ENCODE measurements at regions not wholly inside any gene's neighbourhood (a gene's known extent, or its start where the extent isn't known, plus 50 kb on each side); places are given as distances from the start of the nearest gene placed in this dataset.

DNA sequence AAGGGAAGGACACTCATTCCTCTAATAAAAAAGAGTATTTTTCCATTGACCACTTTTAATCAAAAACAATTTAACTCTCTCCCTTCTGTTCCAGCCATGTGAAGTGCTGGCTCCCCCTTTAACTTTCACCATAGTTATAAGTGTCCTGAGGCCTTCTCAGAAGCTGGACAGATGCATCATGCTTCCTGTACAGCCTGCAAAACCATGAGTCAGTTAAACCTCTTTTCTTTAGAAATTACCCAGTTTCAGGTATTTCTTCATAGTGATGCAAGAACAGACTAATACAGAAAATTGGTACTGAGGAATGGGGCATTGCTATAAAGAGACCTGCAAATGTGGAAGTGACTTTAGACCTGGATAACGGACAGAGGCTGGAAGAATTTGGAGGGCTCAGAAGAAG is 643.6 kb upstream of the DDX18 start:
- Mint-ChIP-seq H3K27me3 (no peaks in the 10 kb centered on the region), H3K9me3 (ENCODE audit: low read depth) (peaks cover 16% of the 10 kb centered on the region), H3K36me3 (ENCODE audit: insufficient read depth) (peaks cover 9% of the 10 kb centered on the region)

DNA sequence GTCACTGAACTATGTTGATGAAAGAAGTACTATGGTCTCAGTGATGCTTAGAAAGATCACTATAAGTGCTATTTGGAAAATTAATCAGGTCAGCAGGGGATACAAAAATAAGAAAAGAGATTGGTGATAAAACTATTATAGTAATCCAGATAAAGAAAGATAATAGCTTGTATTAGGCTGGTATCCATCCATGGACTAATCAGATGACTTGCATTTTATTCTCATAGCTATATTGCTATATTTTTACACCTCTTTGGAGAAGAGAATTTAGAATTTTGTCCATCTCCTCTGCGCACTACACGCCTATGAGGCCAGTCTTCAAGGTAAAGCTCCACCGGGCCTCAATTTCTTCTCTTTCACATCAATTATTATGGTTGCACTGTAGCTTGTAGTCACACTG is 635.1 kb upstream of the DDX18 start:
- Mint-ChIP-seq H3K27ac (no peak overlapping the region), H3K4me3 (ENCODE audit: low read depth) (no peak overlapping the region), H3K4me1 (ENCODE audit: low read depth) (peaks cover 14% of the 10 kb centered on the region), H3K27me3 (no peaks in the 10 kb centered on the region), H3K9me3 (ENCODE audit: low read depth) (peaks cover 10% of the 10 kb centered on the region), H3K36me3 (ENCODE audit: insufficient read depth) (peaks cover 1% of the 10 kb centered on the region)
- TF ChIP-seq, protein P1, sequence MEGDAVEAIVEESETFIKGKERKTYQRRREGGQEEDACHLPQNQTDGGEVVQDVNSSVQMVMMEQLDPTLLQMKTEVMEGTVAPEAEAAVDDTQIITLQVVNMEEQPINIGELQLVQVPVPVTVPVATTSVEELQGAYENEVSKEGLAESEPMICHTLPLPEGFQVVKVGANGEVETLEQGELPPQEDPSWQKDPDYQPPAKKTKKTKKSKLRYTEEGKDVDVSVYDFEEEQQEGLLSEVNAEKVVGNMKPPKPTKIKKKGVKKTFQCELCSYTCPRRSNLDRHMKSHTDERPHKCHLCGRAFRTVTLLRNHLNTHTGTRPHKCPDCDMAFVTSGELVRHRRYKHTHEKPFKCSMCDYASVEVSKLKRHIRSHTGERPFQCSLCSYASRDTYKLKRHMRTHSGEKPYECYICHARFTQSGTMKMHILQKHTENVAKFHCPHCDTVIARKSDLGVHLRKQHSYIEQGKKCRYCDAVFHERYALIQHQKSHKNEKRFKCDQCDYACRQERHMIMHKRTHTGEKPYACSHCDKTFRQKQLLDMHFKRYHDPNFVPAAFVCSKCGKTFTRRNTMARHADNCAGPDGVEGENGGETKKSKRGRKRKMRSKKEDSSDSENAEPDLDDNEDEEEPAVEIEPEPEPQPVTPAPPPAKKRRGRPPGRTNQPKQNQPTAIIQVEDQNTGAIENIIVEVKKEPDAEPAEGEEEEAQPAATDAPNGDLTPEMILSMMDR (IDR thresholded peaks at IDR 0.05; ENCODE audit: unreplicated experiment): no peak
- DNase-seq (ENCODE audit: low spot score, unreplicated experiment): no peak

More for the DNA sequence above, 643.6 kb upstream of the DDX18 start:
- Mint-ChIP-seq H3K27ac (no peak overlapping the region), H3K4me3 (ENCODE audit: low read depth) (no peak overlapping the region), H3K4me1 (ENCODE audit: low read depth) (no peaks in the 10 kb centered on the region)
- TF ChIP-seq, protein P1 (IDR thresholded peaks at IDR 0.05; ENCODE audit: unreplicated experiment): no peak
- no peak for DNase-seq (ENCODE audit: low spot score, unreplicated experiment)

DNA sequence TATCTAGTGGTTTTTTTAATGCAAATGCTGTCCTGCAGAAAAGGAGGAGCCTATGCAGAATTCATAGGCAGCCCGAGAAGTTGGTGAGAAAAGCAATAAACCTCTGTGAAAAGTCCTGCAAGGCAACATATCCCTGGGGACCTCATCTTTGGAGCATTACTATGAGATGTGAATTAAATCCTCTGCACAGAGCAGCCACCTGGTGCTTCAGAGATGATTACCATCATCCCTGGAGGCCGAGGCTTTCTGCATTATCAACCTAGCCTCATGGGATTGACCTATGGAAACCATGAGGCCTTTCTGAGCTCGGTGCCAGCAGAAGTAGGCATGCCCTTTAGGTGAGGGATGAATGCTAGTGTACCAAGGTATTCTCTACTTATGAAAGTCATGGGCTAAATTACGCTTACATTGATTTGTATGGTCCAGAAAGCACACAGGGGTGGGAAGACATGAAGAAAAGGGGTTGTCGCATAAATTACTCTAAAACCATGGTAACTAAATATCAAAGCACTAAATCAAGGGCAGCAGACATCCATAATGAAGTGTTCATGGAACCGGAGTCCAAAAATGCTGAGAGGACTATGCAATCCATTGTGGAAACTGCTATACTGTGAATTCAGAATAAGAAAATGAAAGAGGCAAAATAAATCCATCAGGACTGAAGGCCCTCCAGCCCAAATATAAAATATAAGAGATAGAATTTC is 623.5 kb upstream of the DDX18 start:
- Mint-ChIP-seq H3K4me1 (ENCODE audit: low read depth) (peaks cover 2% of the 10 kb centered on the region), H3K27me3 (no peaks in the 10 kb centered on the region), H3K9me3 (ENCODE audit: low read depth) (no peaks in the 10 kb centered on the region), H3K4me3 (ENCODE audit: low read depth) (no peak overlapping the region), H3K36me3 (ENCODE audit: insufficient read depth) (no peaks in the 10 kb centered on the region), H3K27ac (no peak overlapping the region)
- TF ChIP-seq, protein P1 (IDR thresholded peaks at IDR 0.05; ENCODE audit: unreplicated experiment): no peak
- DNase-seq (ENCODE audit: low spot score, unreplicated experiment): no peak

DNA sequence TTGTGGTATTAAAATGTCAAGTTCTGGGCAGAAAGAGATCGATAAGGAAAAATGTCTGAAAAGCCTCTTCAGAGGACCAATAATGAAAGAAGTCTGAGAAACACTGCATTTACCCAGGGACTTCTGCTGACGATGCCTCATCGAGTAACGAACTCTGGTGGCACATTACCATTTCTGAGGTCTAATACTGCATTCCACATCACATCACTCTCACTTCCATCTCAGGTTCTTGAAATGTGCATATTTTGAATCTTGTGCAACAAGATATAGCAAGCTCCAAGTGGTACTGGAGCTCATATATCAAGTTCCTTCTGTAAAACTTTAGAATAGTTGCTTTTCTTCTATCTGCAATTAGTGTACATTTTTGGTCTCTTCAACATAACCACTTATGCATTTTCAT is 619.1 kb upstream of the DDX18 start:
- Mint-ChIP-seq H3K27me3 (no peaks in the 10 kb centered on the region), H3K36me3 (ENCODE audit: insufficient read depth) (peaks cover under 1% of the 10 kb centered on the region), H3K9me3 (ENCODE audit: low read depth) (peaks cover under 1% of the 10 kb centered on the region), H3K4me1 (ENCODE audit: low read depth) (peaks cover 11% of the 10 kb centered on the region), H3K4me3 (ENCODE audit: low read depth) (no peak overlapping the region), H3K27ac (no peak overlapping the region)
- DNase-seq (ENCODE audit: low spot score, unreplicated experiment): no peak
- TF ChIP-seq, protein P1 (IDR thresholded peaks at IDR 0.05; ENCODE audit: unreplicated experiment): no peak

DNA sequence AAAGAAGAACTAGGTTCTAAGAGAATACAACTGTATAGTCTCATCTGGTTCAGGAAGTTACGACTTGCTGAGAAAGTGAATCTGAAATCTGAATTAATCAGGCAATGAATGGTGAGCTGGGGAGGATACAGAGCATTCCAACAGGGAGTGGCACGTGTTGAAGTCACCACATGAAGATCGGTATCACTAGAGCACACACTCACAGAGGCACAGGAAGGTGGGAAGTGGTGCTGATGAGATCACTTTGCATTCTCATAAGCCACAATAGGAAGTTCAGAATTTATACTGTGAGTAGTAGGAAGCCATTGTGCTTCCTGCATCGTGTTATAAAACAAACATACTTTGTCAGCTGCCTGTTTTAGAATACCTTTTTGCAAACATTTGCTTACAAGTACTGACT is 615.0 kb upstream of the DDX18 start:
- H3K36me3 Mint-ChIP-seq (ENCODE audit: insufficient read depth): peaks cover 5% of the 10 kb centered on the region

More for the DNA sequence above, 615.0 kb upstream of the DDX18 start:
- TF ChIP-seq, protein P1 (IDR thresholded peaks at IDR 0.05; ENCODE audit: unreplicated experiment): no peak
- no peak overlapping the region for H3K4me3 Mint-ChIP-seq (ENCODE audit: low read depth)
- H3K27me3 Mint-ChIP-seq: no peaks in the 10 kb centered on the region
- no peak overlapping the region for H3K27ac Mint-ChIP-seq
- peaks cover 7% of the 10 kb centered on the region for H3K9me3 Mint-ChIP-seq (ENCODE audit: low read depth)
- H3K4me1 Mint-ChIP-seq (ENCODE audit: low read depth): peaks cover 12% of the 10 kb centered on the region
- no peak for DNase-seq (ENCODE audit: low spot score, unreplicated experiment)
